ENCODE measurements at regions not wholly inside any gene's neighbourhood (a gene's known extent, or its start where the extent isn't known, plus 50 kb on each side); places are given as distances from the start of the nearest gene placed in this dataset.
"Not testable (repeated sequence)": the region's sequence is repeated elsewhere in the genome, so short reads cannot be mapped to it uniquely, and the experiment has no call there.

- TF ChIP-seq CTCF, POLR2A (IDR thresholded peaks at IDR 0.05): not testable (repeated sequence)
These were observed 4242.2 kb upstream of the OR11H1 start for GRCh38 chr22:11285839-11286205.
